SKM-1 (cell line): ENCODE measurements at regions not wholly inside any gene's neighbourhood (a gene's known extent, or its start where the extent isn't known, plus 50 kb on each side); places are given as distances from the start of the nearest gene placed in this dataset.

ENCODE experiments used
- DNase-seq: peaks from one replicate; lab custom pipeline; 2025; ENCODE audit not compliant: unreplicated experiment; lab: John Stamatoyannopoulos, UW

DNA sequence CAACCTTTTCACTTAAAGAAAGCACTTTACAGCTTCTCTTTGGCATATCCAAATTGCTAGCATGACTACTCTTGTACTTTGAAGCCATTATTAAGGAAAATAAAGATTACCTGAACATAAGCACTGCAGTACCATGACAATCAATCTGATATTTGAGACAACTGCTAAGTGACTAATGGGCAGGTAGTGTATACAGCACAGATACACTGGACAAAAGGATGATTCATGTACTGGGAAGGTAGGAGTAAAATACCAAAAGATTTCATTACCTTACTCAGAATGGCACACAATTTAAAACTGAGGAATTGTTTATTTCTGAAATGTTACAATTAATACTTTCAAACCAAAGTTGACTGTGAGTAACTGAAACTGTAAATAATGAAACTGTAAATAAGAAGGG is 1054.3 kb upstream of the TENM4 start:
- DNase-seq: no peak

GRCh38 chr11:80487952-80488351 is 1047.1 kb upstream of the TENM4 start:
- no peak for DNase-seq

DNA sequence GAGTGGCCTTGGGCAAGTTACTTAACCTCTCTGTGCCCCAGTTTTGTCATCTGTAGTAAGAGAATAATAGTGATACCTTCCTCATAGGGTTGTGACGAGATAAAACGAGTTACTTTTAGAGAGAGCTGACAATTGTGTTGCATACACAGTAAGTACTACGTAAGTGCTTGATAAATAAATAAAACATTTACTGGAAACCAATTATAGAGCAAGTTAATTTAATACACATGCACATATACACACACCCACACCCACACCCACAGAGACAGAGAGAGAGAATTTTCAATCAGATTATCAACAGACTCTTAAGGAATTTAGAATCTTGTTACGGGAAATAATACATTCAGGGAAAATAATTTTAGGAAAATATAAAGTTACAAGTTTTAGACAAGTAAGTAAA is 1045.8 kb upstream of the TENM4 start:
- DNase-seq: no peak

- DNase-seq: no peak
Observed at GRCh38 chr11:80477178-80477577, 1036.3 kb upstream of the TENM4 start.

GRCh38 chr11:80473562-80473961 is 1032.7 kb upstream of the TENM4 start:
- no peak for DNase-seq

- DNase-seq: no peak
Observed at GRCh38 chr11:80469871-80470270, 1029.0 kb upstream of the TENM4 start.

GRCh38 chr11:80466570-80466969 is 1025.7 kb upstream of the TENM4 start:
- DNase-seq: no peak

DNA sequence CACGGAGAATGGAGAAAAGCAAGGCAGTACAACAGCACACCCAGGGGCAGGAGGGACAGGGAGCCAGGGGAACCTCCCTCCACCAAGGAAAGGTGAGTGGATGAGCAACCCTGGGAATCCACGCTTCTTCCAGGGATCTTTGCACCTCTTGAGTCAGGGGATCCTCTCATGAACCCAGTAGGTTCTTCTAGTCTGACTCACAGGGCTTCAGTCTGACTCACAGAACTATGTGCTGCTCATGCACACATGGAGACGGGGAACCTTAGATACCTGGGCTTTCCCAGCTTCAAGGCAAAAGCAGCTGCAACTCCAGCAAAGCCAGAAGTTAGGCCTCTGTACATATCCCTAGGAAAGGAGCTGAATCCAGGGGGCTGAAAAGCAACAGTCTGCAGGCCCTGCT is 1021.4 kb upstream of the TENM4 start:
- no peak for DNase-seq

DNA sequence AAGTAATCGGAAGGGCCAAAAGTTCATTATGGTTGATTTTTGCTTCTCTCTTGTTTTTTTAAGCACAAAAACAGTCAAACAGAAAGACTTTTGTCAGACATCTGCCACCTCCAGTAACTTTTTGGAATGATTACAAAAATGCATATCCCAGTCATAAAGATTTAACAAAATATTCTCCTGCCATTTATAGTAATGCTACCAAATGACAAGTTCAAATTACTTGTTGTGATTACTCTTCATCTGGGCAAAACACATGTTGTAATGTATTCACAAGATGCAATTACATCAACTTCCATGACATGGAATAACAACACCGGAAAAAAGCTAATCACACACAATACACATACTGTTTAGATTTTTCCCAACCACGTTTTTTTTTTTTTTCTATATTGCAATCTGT is 1017.5 kb upstream of the TENM4 start:
- no peak for DNase-seq

GRCh38 chr11:80457823-80458222 is 1017.0 kb upstream of the TENM4 start:
- DNase-seq: no peak

DNA sequence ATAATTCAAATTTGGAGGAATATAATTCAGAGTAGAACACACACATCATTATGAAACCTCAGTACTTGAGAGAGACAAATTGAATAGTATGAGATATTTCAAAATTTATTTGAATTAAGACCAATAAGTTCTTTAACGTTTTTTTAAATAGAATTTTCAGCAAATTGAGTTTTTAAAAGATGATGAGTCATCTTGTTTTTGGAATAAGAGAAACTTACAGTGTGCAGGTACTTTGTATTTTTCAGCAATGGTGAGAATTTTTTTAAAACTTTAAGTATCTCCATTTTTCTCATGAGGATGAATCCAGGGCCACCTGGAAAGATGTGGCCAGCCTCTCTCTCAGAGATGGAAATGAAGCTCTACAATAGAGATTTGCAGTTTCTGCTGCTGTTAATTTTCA is 1015.0 kb upstream of the TENM4 start:
- DNase-seq: no peak

GRCh38 chr11:80451105-80451504 is 1010.3 kb upstream of the TENM4 start:
- DNase-seq: no peak

DNA sequence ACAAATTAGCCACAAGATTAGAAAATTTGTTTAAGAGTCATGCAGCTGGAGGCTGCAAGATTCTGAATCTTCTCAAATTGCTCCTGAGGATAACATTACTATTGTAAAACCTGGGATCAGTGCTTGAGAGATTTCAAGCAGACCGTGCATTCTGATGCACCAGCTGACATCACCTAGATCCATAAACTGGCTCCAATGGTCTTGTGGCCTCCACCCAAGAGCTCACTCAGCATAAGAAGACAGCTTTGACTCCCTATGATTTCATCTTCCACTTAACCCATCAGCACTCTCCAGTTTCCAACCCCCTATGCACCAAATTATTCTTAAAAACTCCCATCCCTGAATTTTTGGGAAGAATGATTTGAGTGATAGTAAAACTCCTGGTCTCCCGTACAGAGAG is 1007.9 kb upstream of the TENM4 start:
- no peak for DNase-seq

DNA sequence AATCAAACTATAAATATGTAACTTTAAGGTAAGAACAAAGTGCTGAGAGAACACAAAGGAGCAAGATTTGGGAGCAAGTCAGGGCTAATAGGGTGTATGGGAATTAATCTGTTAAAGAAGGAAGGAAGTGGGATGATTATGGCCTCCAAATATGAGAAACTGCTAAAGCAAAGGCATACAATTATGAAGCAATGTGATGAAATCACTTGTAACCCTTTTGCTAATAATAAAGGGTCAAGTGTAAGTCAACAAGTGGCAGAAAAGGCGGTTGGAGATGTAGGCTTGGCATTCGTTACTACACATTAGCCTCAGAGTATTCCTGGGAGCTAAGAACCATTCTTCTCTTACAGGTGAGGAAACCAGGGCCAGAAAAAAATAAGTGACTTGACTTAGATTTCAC is 1002.3 kb upstream of the TENM4 start:
- DNase-seq: no peak

- no peak for DNase-seq
Observed at GRCh38 chr11:80441821-80442220, 1001.0 kb upstream of the TENM4 start.

DNA sequence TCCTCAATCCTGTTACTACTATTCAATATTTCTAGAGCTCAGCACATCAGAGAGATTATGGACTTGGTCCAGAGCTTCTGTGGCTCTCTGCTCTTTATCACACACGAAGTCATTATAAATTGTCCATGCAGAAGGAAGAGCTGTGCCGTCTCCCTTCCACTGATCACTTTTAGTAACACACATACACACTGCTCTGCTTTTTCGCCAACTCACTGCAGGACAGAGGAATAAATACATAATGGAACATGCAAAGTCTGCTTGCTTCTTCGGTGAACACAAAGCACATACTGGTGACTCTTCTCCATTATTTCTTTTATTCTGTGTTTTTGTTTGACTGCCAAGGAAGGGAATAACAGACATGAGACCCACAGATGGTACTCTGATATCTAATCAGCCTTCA is 1000.0 kb upstream of the TENM4 start:
- DNase-seq: no peak

DNA sequence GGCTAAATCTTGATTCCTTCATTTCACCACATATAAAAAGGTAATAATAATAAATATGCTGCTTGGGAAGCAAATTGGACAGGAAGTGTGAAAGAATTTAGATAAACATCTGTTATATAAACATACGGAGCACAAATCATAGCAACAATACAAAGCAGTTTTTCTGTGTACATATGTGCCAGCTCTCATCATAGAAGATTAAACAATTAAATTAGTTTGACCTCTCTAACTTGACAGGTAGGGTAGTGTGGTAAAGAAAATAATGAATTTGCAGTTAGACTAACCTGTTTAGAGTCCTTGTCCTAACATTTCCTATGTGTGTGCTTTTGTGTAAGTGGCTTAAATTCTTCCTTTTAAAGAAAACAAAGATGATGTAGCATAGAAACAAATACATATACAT is 995.7 kb upstream of the TENM4 start:
- no peak for DNase-seq

- no peak for DNase-seq
Observed at GRCh38 chr11:80435345-80435744, 994.5 kb upstream of the TENM4 start.

DNA sequence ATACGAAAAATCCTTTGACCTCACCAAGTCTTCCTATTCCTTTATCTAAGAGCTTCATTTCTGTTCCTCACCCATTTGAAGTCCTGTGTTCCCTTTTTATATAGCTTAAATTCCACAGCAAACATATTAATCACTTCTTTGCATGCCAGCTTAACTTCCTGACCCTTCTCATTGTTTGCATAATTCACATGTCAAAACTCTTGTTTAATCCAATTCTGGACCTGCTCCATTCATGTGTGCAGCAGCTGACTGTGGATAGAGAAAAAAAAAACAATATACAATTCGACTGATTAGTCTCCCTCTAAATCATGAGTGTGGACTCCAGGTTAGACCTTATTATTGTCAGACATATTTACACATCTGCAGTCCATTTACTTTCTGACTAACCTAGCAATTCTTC is 991.2 kb upstream of the TENM4 start:
- no peak for DNase-seq

- no peak for DNase-seq
Observed at GRCh38 chr11:80424012-80424695, 983.3 kb upstream of the TENM4 start.

DNA sequence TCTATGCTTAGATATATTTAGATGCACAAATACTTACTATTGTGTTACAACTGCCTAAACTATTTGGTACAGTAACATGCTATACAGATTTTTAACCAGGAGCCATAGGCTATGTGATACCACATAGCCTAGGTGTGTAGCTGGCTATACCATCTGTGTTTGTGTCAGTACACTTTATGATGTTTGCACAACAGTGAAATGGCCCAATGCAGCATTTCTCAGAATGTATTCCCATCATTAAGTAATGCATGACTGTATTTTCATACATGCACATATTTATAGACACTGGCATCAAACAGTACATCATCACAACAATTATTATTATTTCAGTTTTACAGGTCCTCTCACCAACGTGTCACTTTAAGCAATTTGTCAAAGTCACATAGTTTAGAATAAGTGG is 979.5 kb upstream of the TENM4 start:
- DNase-seq: no peak

DNA sequence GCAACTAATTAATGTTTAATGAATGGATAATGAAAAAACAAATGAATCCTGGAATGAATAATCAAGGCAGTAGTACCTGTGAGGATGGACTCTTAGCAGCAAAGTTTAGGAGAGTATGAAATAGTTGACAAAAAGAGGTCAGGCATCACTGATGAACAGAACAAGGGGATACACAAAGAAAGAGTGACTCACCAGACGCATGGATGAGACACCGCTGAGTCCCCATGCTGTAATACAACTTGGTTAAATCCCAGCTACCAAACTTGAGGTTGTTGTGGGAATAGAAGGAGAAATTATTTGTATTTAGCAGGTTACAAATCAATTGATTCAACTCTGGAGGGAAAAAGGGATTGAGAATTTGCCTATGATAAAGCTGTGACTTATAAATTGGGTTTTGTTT is 976.9 kb upstream of the TENM4 start:
- DNase-seq: no peak

DNA sequence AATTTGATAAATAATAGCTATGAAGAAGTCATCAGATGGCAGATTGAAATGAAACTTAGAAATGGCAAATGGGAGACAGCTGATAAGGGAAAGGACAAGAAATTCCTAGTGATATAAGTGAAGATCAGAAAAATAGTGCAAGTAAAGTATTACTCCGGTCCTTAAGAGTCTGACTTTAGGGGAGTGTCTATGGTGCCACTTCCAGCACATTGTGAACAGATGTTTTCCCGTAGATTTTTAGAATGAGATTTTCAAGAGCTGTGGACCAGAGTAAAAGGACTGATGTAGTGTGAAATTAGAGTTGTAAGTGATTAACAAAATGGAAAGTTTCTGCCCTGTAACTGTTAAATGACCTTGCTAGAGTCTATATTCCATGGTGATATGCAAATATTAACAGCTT is 974.8 kb upstream of the TENM4 start:
- no peak for DNase-seq
